SK-N-SH treated with all-trans-retinoic acid at 6 μM for 48 hours (cell line): ENCODE measurements at regions not wholly inside any gene's neighbourhood (a gene's known extent, or its start where the extent isn't known, plus 50 kb on each side); places are given as distances from the start of the nearest gene placed in this dataset.

ENCODE experiments used
- ATAC-seq: fragments of 200-7000 bp; cut with Tn5 transposase; 3 replicates; pipeline ENCODE4 v1.9.1; 2020; ENCODE audit warnings: mild to moderate bottlenecking, moderate library complexity
- ARNTL ChIP-seq: fragments of 450-650 bp; formaldehyde crosslinking; IDR thresholded peaks from 2 replicates; pipeline ENCODE4 v1.5.0; 2020; ENCODE audit warnings: low read depth, mild to moderate bottlenecking, moderate library complexity, borderline replicate concordance
- BACH2 ChIP-seq: fragments of 250-450 bp; sonication (Bioruptor Pico); IDR thresholded peaks from 2 replicates; pipeline ENCODE4 v1.9.0; 2021; ENCODE audit warnings: mild to moderate bottlenecking, borderline replicate concordance
- ESRRG ChIP-seq: fragments of 250-450 bp; sonication (Bioruptor Pico); IDR thresholded peaks from 2 replicates; pipeline ENCODE4 v1.6.1; 2021; ENCODE audit warnings: mild to moderate bottlenecking
- GLIS3 ChIP-seq: fragments of 250-450 bp; sonication (Bioruptor Pico); IDR thresholded peaks from 2 replicates; pipeline ENCODE4 v1.5.0; 2020; ENCODE audit warnings: mild to moderate bottlenecking, moderate library complexity
- ISL1 ChIP-seq: fragments of 250-450 bp; sonication (Bioruptor Pico); IDR thresholded peaks from 2 replicates; pipeline ENCODE4 v2.1.2; 2022; ENCODE audit warnings: mild to moderate bottlenecking, moderate library complexity
- OSR1 ChIP-seq: fragments of 250-450 bp; sonication (Bioruptor Pico); IDR thresholded peaks from 2 replicates; pipeline ENCODE4 v1.8.0; 2022; ENCODE audit warnings: moderate library complexity, mild to moderate bottlenecking, inconsistent platforms
- PATZ1 ChIP-seq: fragments of 250-450 bp; sonication (Bioruptor Pico); IDR thresholded peaks from 2 replicates; pipeline ENCODE4 v1.8.0; 2020; ENCODE audit warnings: mild to moderate bottlenecking, moderate library complexity, borderline replicate concordance
- PPARA ChIP-seq: fragments of 250-450 bp; sonication (Bioruptor Pico); IDR thresholded peaks from 2 replicates; pipeline ENCODE4 v1.5.0; 2020; ENCODE audit warnings: mild to moderate bottlenecking, borderline replicate concordance
- RARB ChIP-seq: fragments of 250-450 bp; sonication (Bioruptor Pico); IDR thresholded peaks from 2 replicates; pipeline ENCODE4 v1.8.0; 2021; ENCODE audit warnings: mild to moderate bottlenecking, moderate library complexity
- SNAI2 ChIP-seq: fragments of 250-450 bp; sonication (Bioruptor Pico); IDR thresholded peaks from 2 replicates; pipeline ENCODE4 v1.5.0; 2020; ENCODE audit warnings: mild to moderate bottlenecking, moderate library complexity
- TCF4 ChIP-seq: fragments of 250-450 bp; sonication (Bioruptor Pico); IDR thresholded peaks from 2 replicates; pipeline ENCODE4 v1.8.0; 2021; ENCODE audit warnings: mild to moderate bottlenecking, moderate library complexity, borderline replicate concordance
- TOX ChIP-seq: fragments of 250-450 bp; sonication (Bioruptor Pico); IDR thresholded peaks from 2 replicates; pipeline ENCODE4 v1.8.0; 2021; ENCODE audit warnings: mild to moderate bottlenecking, moderate library complexity, borderline replicate concordance
- ZC3H10 ChIP-seq: fragments of 250-450 bp; sonication (Bioruptor Pico); IDR thresholded peaks from 2 replicates; pipeline ENCODE4 v1.5.1; 2021; ENCODE audit warnings: mild to moderate bottlenecking, moderate library complexity
- ZFP3 ChIP-seq: fragments of 250-450 bp; sonication (Bioruptor Pico); IDR thresholded peaks from 2 replicates; pipeline ENCODE4 v1.5.0; 2020; ENCODE audit warnings: mild to moderate bottlenecking, moderate library complexity
- ZFP30 ChIP-seq: fragments of 450-650 bp; formaldehyde crosslinking; IDR thresholded peaks from 2 replicates; pipeline ENCODE4 v1.5.0; 2022; ENCODE audit warnings: mild to moderate bottlenecking, moderate library complexity
- ZNF565 ChIP-seq: fragments of 450-650 bp; formaldehyde crosslinking; conservative IDR thresholded peaks from 2 replicates; pipeline ENCODE4 v1.5.0; 2020; ENCODE audit warnings: low read depth, mild to moderate bottlenecking, moderate library complexity
- ZNF70 ChIP-seq: fragments of 450-650 bp; formaldehyde crosslinking; IDR thresholded peaks from 2 replicates; pipeline ENCODE4 v1.5.0; 2020; ENCODE audit warnings: mild to moderate bottlenecking, moderate library complexity
- ZNF8 ChIP-seq: fragments of 450-650 bp; formaldehyde crosslinking; IDR thresholded peaks from 2 replicates; pipeline ENCODE4 v1.5.0; 2020; ENCODE audit warnings: mild to moderate bottlenecking, moderate library complexity
- TF ChIP-seq, protein P1 (sequence below): fragments of 250-450 bp; sonication (Bioruptor Pico); IDR thresholded peaks from 2 replicates; pipeline ENCODE4 v1.8.0; 2021; ENCODE audit warnings: low read depth, mild to moderate bottlenecking, moderate library complexity, borderline replicate concordance
- TF ChIP-seq, protein P2 (sequence below): fragments of 250-450 bp; sonication (Bioruptor Pico); IDR thresholded peaks from 2 replicates; pipeline ENCODE4 v1.5.1; 2021; ENCODE audit warnings: mild to moderate bottlenecking, moderate library complexity
- TF ChIP-seq, protein P3 (sequence below): fragments of 250-450 bp; sonication (Bioruptor Pico); IDR thresholded peaks from 2 replicates; pipeline ENCODE4 v1.5.1; 2020; ENCODE audit warnings: low read depth, mild to moderate bottlenecking, moderate library complexity

DNA sequence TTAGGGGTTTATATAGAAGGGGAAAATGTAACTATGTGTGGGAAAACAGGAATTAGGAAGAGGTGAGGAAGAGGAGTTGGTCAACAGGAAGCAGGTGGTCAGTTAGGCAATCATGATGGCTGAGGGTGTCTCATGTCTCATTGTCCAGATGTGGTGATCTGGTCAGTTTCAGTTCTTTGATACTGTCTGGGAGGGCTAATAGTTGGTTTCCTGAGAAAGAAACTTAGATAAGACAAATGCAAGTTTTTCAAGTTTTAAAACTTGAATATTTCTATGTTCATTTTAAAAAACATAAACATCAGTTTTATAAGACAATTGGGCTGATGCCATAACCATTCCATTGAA lies 1121.8 kb upstream of the USP15 start (continued):
- TF ChIP-seq PATZ1 (CRISPR knock-in tag): no peak
- TF ChIP-seq BACH2 (CRISPR knock-in tag): no peak

DNA sequence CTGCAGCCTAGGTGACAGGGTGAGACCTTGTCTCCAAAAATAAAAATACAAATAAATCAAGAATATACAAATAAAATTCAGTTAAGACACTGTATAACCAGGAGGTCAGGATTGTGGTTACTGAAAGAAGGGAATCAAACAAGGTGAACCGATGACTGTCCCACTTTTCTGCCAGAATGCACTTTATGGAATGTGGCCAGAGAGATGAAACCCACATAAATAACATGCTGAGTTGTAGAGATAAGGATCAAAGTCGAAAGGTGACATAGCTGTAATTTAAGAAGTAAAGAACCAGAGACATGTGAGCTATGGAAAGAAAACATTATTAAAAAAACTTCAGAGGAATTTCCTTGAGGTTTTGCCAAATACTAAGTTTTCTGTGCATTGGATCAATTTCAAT lies 1098.2 kb upstream of the USP15 start:
- no peak for ATAC-seq
- TF ChIP-seq ZNF70 (CRISPR knock-in tag): no peak
- TF ChIP-seq ZFP30 (CRISPR knock-in tag): no peak
- no peak for TF ChIP-seq ZC3H10
- TF ChIP-seq, protein P1, sequence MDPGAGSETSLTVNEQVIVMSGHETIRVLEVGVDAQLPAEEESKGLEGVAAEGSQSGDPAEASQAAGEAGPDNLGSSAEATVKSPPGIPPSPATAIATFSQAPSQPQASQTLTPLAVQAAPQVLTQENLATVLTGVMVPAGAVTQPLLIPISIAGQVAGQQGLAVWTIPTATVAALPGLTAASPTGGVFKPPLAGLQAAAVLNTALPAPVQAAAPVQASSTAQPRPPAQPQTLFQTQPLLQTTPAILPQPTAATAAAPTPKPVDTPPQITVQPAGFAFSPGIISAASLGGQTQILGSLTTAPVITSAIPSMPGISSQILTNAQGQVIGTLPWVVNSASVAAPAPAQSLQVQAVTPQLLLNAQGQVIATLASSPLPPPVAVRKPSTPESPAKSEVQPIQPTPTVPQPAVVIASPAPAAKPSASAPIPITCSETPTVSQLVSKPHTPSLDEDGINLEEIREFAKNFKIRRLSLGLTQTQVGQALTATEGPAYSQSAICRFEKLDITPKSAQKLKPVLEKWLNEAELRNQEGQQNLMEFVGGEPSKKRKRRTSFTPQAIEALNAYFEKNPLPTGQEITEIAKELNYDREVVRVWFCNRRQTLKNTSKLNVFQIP (CRISPR knock-in tag): no peak

DNA sequence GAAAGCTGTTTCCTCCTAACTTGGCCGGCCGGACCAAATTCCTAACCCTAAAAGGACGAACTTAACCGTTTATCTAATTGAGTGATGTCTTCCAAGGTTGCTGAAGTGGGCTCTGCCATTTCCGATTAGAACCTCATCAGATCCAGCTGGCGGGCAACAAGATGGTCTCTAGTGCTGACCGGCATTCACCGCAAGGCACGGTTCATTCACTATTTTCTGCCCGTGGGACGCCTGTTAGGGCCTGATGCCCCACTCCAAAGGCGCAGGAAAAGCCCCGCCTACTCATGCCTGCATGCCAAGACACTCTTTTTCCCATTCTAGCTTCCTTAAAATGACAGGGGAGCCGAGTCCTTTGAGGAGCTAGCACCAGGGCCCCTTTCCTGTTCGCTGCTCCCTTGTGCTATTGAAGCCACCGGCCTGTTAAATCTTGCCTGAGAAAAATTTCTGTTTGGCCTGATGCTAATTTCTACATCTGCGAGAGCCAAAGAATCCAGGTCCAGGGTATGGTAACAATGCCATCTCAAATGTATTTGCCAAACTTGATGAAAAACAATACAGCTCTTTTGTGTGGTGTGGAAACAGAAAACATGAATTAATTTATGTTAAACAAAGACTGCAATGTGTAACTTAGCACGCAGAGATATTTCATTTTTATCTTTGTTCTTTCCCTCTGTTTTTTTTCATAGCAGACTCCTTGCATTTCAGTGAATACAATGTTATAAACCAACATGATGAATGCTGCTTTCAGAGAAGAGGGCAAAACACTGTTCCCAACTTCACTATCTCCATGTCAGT lies 1071.2 kb upstream of the USP15 start:
- TF ChIP-seq OSR1 (CRISPR knock-in tag) (no peak), ARNTL (no peak), ESRRG (CRISPR knock-in tag) (no peak), PPARA (no peak)
- TF ChIP-seq, protein P2, sequence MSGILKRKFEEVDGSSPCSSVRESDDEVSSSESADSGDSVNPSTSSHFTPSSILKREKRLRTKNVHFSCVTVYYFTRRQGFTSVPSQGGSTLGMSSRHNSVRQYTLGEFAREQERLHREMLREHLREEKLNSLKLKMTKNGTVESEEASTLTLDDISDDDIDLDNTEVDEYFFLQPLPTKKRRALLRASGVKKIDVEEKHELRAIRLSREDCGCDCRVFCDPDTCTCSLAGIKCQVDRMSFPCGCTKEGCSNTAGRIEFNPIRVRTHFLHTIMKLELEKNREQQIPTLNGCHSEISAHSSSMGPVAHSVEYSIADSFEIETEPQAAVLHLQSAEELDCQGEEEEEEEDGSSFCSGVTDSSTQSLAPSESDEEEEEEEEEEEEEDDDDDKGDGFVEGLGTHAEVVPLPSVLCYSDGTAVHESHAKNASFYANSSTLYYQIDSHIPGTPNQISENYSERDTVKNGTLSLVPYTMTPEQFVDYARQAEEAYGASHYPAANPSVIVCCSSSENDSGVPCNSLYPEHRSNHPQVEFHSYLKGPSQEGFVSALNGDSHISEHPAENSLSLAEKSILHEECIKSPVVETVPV: no peak
- ATAC-seq: no peak

DNA sequence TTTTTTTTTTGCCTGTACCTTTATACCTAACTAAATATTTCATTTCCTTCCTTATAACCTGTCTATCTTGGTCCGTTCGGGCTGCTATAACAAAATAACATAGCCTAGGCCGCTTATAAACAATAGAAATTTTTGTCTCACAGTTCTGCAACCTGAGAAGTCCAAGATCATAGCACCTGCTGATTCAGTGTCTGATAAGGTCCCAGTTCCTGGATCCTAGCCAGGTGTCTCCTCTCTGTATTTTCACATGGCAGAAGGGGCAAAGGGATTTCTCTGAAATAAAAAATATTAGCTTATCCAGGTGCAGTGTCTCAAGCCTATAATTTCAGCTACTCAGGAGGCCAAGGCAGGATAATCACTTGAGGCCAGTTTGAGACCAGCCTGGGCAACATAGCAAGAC lies 1046.6 kb upstream of the USP15 start:
- TF ChIP-seq ZC3H10: no peak
- no peak for TF ChIP-seq SNAI2
- TF ChIP-seq ZNF565 (CRISPR knock-in tag): no peak
- no peak for TF ChIP-seq ZNF8 (CRISPR knock-in tag)
- TF ChIP-seq OSR1 (CRISPR knock-in tag): no peak
- no peak for TF ChIP-seq RARB (CRISPR knock-in tag)
- TF ChIP-seq ARNTL: no peak
- no peak for TF ChIP-seq ISL1 (CRISPR knock-in tag)
- no peak for TF ChIP-seq ESRRG (CRISPR knock-in tag)
- no peak for TF ChIP-seq GLIS3
- TF ChIP-seq, protein P2: no peak
- TF ChIP-seq BACH2 (CRISPR knock-in tag): no peak
- no peak for TF ChIP-seq PPARA
- TF ChIP-seq TCF4 (CRISPR knock-in tag): no peak
- no peak for ATAC-seq

GRCh38 chr12:61220337-61220736 lies 1039.9 kb upstream of the USP15 start:
- no peak for ATAC-seq
- no peak for TF ChIP-seq ZFP30 (CRISPR knock-in tag)
- TF ChIP-seq ZFP3 (CRISPR knock-in tag): no peak
- no peak for TF ChIP-seq TOX
- no peak for TF ChIP-seq ARNTL
- no peak for TF ChIP-seq RARB (CRISPR knock-in tag)
- TF ChIP-seq, protein P3, sequence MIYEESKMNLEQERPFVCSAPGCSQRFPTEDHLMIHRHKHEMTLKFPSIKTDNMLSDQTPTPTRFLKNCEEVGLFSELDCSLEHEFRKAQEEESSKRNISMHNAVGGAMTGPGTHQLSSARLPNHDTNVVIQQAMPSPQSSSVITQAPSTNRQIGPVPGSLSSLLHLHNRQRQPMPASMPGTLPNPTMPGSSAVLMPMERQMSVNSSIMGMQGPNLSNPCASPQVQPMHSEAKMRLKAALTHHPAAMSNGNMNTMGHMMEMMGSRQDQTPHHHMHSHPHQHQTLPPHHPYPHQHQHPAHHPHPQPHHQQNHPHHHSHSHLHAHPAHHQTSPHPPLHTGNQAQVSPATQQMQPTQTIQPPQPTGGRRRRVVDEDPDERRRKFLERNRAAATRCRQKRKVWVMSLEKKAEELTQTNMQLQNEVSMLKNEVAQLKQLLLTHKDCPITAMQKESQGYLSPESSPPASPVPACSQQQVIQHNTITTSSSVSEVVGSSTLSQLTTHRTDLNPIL (CRISPR knock-in tag): no peak
- TF ChIP-seq, protein P1 (CRISPR knock-in tag): no peak
- TF ChIP-seq ZNF70 (CRISPR knock-in tag): no peak
- no peak for TF ChIP-seq ZNF565 (CRISPR knock-in tag)
- TF ChIP-seq PATZ1 (CRISPR knock-in tag): no peak
- no peak for TF ChIP-seq PPARA
- TF ChIP-seq TCF4 (CRISPR knock-in tag): no peak
- TF ChIP-seq ESRRG (CRISPR knock-in tag): no peak
- TF ChIP-seq OSR1 (CRISPR knock-in tag): no peak
